ENCODE measurements at regions not wholly inside any gene's neighbourhood (a gene's known extent, or its start where the extent isn't known, plus 50 kb on each side); places are given as distances from the start of the nearest gene placed in this dataset.

GRCh38 chr17:36747861-36748260, 146.5 kb downstream of the MRM1 start:
- intact Hi-C loops (cut with DNase I), result no loop called here
- no peaks in the 10 kb centered on the region for H3K4me1 ChIP-seq (ENCODE audit: control insufficient read depth in 2 of 3, insufficient read depth in 2 of 3, low read depth in 1 of 3, low read length in 3 of 3)
- H3K9me3 ChIP-seq (ENCODE audit: control insufficient read depth in 2 of 3, insufficient read depth in 1 of 3, low read length in 3 of 3), result no peaks in the 10 kb centered on the region
- H3K27ac ChIP-seq (ENCODE audit: low read depth in 2 of 2, low read length in 2 of 2), result no peak overlapping the region
- FAIRE-seq (no peak), DNase-seq (no peak)
- H3K27me3 ChIP-seq (ENCODE audit: control insufficient read depth, insufficient read depth, low read length), result no peaks in the 10 kb centered on the region
- H3K9ac ChIP-seq (ENCODE audit: low read length in 3 of 3), result no peak overlapping the region
- H3K4me3 ChIP-seq (ENCODE audit: low read length in 3 of 3), result no peak overlapping the region
- TF ChIP-seq CTCF (IDR thresholded peaks at IDR 0.05; ENCODE audit: borderline replicate concordance, extremely low read depth, insufficient read depth), result no peak
- H3K36me3 ChIP-seq (ENCODE audit: control insufficient read depth in 2 of 3, insufficient read depth in 3 of 3, low read length in 3 of 3), result no peaks in the 10 kb centered on the region

- Histone ChIP-seq H3K27me3 (ENCODE audit: control insufficient read depth, insufficient read depth, low read length) (no peaks in the 10 kb centered on the region), H3K4me3 (ENCODE audit: low read length in 3 of 3) (no peak overlapping the region), H3K27ac (ENCODE audit: low read depth in 2 of 2, low read length in 2 of 2) (no peak overlapping the region), H3K4me1 (ENCODE audit: control insufficient read depth in 2 of 3, insufficient read depth in 2 of 3, low read depth in 1 of 3, low read length in 3 of 3) (no peaks in the 10 kb centered on the region), H3K36me3 (ENCODE audit: control insufficient read depth in 2 of 3, insufficient read depth in 3 of 3, low read length in 3 of 3) (no peaks in the 10 kb centered on the region), H3K9ac (ENCODE audit: low read length in 3 of 3) (no peak overlapping the region), H3K9me3 (ENCODE audit: control insufficient read depth in 2 of 3, insufficient read depth in 1 of 3, low read length in 3 of 3) (no peaks in the 10 kb centered on the region)
- TF ChIP-seq CTCF (IDR thresholded peaks at IDR 0.05; ENCODE audit: borderline replicate concordance, extremely low read depth, insufficient read depth), result no peak
- FAIRE-seq, result no peak
- no peak for DNase-seq
- intact Hi-C loops (cut with DNase I), result no loop called here
These were observed 146.9 kb downstream of the MRM1 start for GRCh38 chr17:36748272-36748671.

GRCh38 chr17:36749493-36749892, 148.1 kb downstream of the MRM1 start:
- H3K27ac ChIP-seq (ENCODE audit: low read depth in 2 of 2, low read length in 2 of 2), result no peak overlapping the region
- no peak overlapping the region for H3K9ac ChIP-seq (ENCODE audit: low read length in 3 of 3)
- intact Hi-C loops (cut with DNase I), result no loop called here
- no peak for DNase-seq
- no peaks in the 10 kb centered on the region for H3K27me3 ChIP-seq (ENCODE audit: control insufficient read depth, insufficient read depth, low read length)
- H3K4me1 ChIP-seq (ENCODE audit: control insufficient read depth in 2 of 3, insufficient read depth in 2 of 3, low read depth in 1 of 3, low read length in 3 of 3), result no peaks in the 10 kb centered on the region
- H3K9me3 ChIP-seq (ENCODE audit: control insufficient read depth in 2 of 3, insufficient read depth in 1 of 3, low read length in 3 of 3), result no peaks in the 10 kb centered on the region
- no peak for FAIRE-seq
- TF ChIP-seq CTCF (IDR thresholded peaks at IDR 0.05; ENCODE audit: borderline replicate concordance, extremely low read depth, insufficient read depth), result no peak
- H3K36me3 ChIP-seq (ENCODE audit: control insufficient read depth in 2 of 3, insufficient read depth in 3 of 3, low read length in 3 of 3), result no peaks in the 10 kb centered on the region
- H3K4me3 ChIP-seq (ENCODE audit: low read length in 3 of 3), result no peak overlapping the region

- no peaks in the 10 kb centered on the region for H3K4me1 ChIP-seq (ENCODE audit: control insufficient read depth in 2 of 3, insufficient read depth in 2 of 3, low read depth in 1 of 3, low read length in 3 of 3)
- no peaks in the 10 kb centered on the region for H3K9me3 ChIP-seq (ENCODE audit: control insufficient read depth in 2 of 3, insufficient read depth in 1 of 3, low read length in 3 of 3)
- H3K9ac ChIP-seq (ENCODE audit: low read length in 3 of 3), result no peak overlapping the region
- H3K4me3 ChIP-seq (ENCODE audit: low read length in 3 of 3), result no peak overlapping the region
- no peaks in the 10 kb centered on the region for H3K27me3 ChIP-seq (ENCODE audit: control insufficient read depth, insufficient read depth, low read length)
- no peaks in the 10 kb centered on the region for H3K36me3 ChIP-seq (ENCODE audit: control insufficient read depth in 2 of 3, insufficient read depth in 3 of 3, low read length in 3 of 3)
- H3K27ac ChIP-seq (ENCODE audit: low read depth in 2 of 2, low read length in 2 of 2), result no peak overlapping the region
- FAIRE-seq (no peak), DNase-seq (no peak)
- intact Hi-C loops (cut with DNase I), result no loop called here
- TF ChIP-seq CTCF (IDR thresholded peaks at IDR 0.05; ENCODE audit: borderline replicate concordance, extremely low read depth, insufficient read depth), result no peak
These were observed 149.0 kb downstream of the MRM1 start for GRCh38 chr17:36750316-36750885.

Measured in kidney (tissue), 13 donors.